Sigmoid colon (tissue), 6 donors: ENCODE measurements at regions not wholly inside any gene's neighbourhood (a gene's known extent, or its start where the extent isn't known, plus 50 kb on each side); places are given as distances from the start of the nearest gene placed in this dataset.

Experiments
- DNase-seq: peaks from one replicate; pipeline ENCODE4 v3.0.0-alpha.2; 2019
- H3K27ac ChIP-seq, 4 donors: fragments of 200-600 bp; sonication (generic); one replicate each; pipeline ENCODE4 v1.5.1; 2016 to 2019; ENCODE audit warnings: mild to moderate bottlenecking in 1 of 4
- H3K27me3 ChIP-seq, 3 donors: fragments of 200-600 bp; sonication (generic); one replicate each; pipeline ENCODE4 v1.5.1; 2019; ENCODE audit warnings: mild to moderate bottlenecking in 1 of 3
- H3K36me3 ChIP-seq, 4 donors: fragments of 200-600 bp; sonication (generic); one replicate each; pipeline ENCODE4 v1.5.1; 2016 to 2019
- H3K4me1 ChIP-seq, 4 donors: fragments of 200-600 bp; sonication (generic); one replicate each; pipeline ENCODE4 v1.5.1; 2017 to 2019
- H3K4me3 ChIP-seq, 4 donors: fragments of 200-600 bp; sonication (generic); one replicate each; pipeline ENCODE4 v1.5.1; 2017 to 2019; ENCODE audit warnings: mild to moderate bottlenecking in 2 of 4, moderate library complexity in 1 of 4
- H3K9me3 ChIP-seq, 4 donors: fragments of 200-600 bp in 3 of 4; sonication (generic) in 3 of 4; one replicate each; pipeline versions ENCODE4 v1.5.1 to v1.6.1; 2013 to 2019
- CTCF ChIP-seq, 4 experiments: fragments of 450-650 bp in 3 of 4; fragments of 200-600 bp in 1 of 4; IDR thresholded peaks; one replicate each; pipeline ENCODE4 v1.5.1; 2016 to 2019; ENCODE audit warnings: antibody characterized with exemption in 4 of 4, mild to moderate bottlenecking in 3 of 4, moderate library complexity in 2 of 4
- EP300 ChIP-seq, 4 donors: sonication (generic); formaldehyde crosslinking; IDR thresholded peaks; one replicate each; pipeline ENCODE4 v1.6.1; 2017; ENCODE audit warnings: antibody characterized with exemption in 4 of 4
- POLR2A ChIP-seq, 2 donors: fragments of 450-650 bp; IDR thresholded peaks; one replicate each; pipeline ENCODE4 v1.6.1; 2016; ENCODE audit warnings: antibody characterized with exemption in 2 of 2, mild to moderate bottlenecking in 2 of 2, moderate library complexity in 2 of 2
- POLR2AphosphoS5 ChIP-seq, 4 donors: sonication (generic); formaldehyde crosslinking; IDR thresholded peaks; one replicate each; pipeline ENCODE4 v1.6.1; 2017; ENCODE audit warnings: antibody characterized with exemption in 4 of 4
- WGBS, 2 donors: extraction: QIAGEN DNeasy Blood & Tissue Kit; methylation state at CpG; one replicate each; pipeline ENCODE4 v1.1.7; 2013; 5-methylcytosine and 5-hydroxymethylcytosine counted together
- intact Hi-C: fragments of 100-400 bp; cut with DNase I; formaldehyde crosslinking; loops from one replicate; pipeline ENCODE4 v1.15.1; 2023
- donor health status: healthy with polysubstance abuse.
- donor health status: healthy.

- no peak for DNase-seq
- TF ChIP-seq CTCF (IDR thresholded peaks at IDR 0.05) = no peak
- TF ChIP-seq POLR2A (IDR thresholded peaks at IDR 0.05) = no peak
- no peak for TF ChIP-seq POLR2AphosphoS5 (IDR thresholded peaks at IDR 0.05)
- no peak for TF ChIP-seq EP300 (IDR thresholded peaks at IDR 0.05)
- H3K27me3 ChIP-seq = no peaks in the 10 kb centered on the region
- no peaks in the 10 kb centered on the region for H3K9me3 ChIP-seq
- WGBS, 2 donors = 33 to 58% methylated on average over 8 of the region's 8 CpGs
- intact Hi-C loops = no loop called here
- H3K4me1 ChIP-seq = peaks cover 0 to 6% (median 0%) of the 10 kb centered on the region in 4 donors
- no peak overlapping the region for H3K27ac ChIP-seq
- H3K4me3 ChIP-seq = no peak overlapping the region
- no peaks in the 10 kb centered on the region for H3K36me3 ChIP-seq
Measured at GRCh38 chr5:167167191-167167795, 1124.2 kb upstream of the WWC1 start.

GRCh38 chr5:167168971-167169370 is 1122.5 kb upstream of the WWC1 start:
- intact Hi-C loops = no loop called here
- H3K36me3 ChIP-seq = no peaks in the 10 kb centered on the region
- H3K9me3 ChIP-seq = no peaks in the 10 kb centered on the region
- no peak overlapping the region for H3K27ac ChIP-seq
- H3K27me3 ChIP-seq = no peaks in the 10 kb centered on the region
- no peak for TF ChIP-seq POLR2AphosphoS5 (IDR thresholded peaks at IDR 0.05)
- no peak for TF ChIP-seq POLR2A (IDR thresholded peaks at IDR 0.05)
- TF ChIP-seq CTCF (IDR thresholded peaks at IDR 0.05) = no peak
- TF ChIP-seq EP300 (IDR thresholded peaks at IDR 0.05) = no peak
- no peak overlapping the region for H3K4me3 ChIP-seq
- DNase-seq = no peak
- WGBS, 2 donors = 69 to 83% methylated on average over 6 of the region's 6 CpGs
- peaks cover 0 to 6% (median 0%) of the 10 kb centered on the region in 4 donors for H3K4me1 ChIP-seq

- TF ChIP-seq EP300 (IDR thresholded peaks at IDR 0.05) = no peak
- TF ChIP-seq POLR2A (IDR thresholded peaks at IDR 0.05) = no peak
- TF ChIP-seq CTCF (IDR thresholded peaks at IDR 0.05) = no peak
- no peak for TF ChIP-seq POLR2AphosphoS5 (IDR thresholded peaks at IDR 0.05)
- H3K4me3 ChIP-seq = no peak overlapping the region
Measured at GRCh38 chr5:167171056-167171455, 1120.4 kb upstream of the WWC1 start.

GRCh38 chr5:167177736-167178135 is 1113.7 kb upstream of the WWC1 start:
- Histone ChIP-seq H3K36me3 (no peaks in the 10 kb centered on the region), H3K27me3 (no peaks in the 10 kb centered on the region), H3K4me1 (no peaks in the 10 kb centered on the region), H3K4me3 (no peak overlapping the region), H3K27ac (no peak overlapping the region), H3K9me3 (no peaks in the 10 kb centered on the region)
- 82 to 84% methylated on average over 4 of the region's 4 CpGs for WGBS, 2 donors
- no peak for DNase-seq
- TF ChIP-seq CTCF (IDR thresholded peaks at IDR 0.05) (no peak), EP300 (IDR thresholded peaks at IDR 0.05) (no peak), POLR2AphosphoS5 (IDR thresholded peaks at IDR 0.05) (no peak), POLR2A (IDR thresholded peaks at IDR 0.05) (no peak)
- intact Hi-C loops = no loop called here

More at GRCh38 chr5:167171056-167171455, 1120.4 kb upstream of the WWC1 start:
- Histone ChIP-seq H3K36me3 (no peaks in the 10 kb centered on the region), H3K4me1 (peaks cover 0 to 6% (median 0%) of the 10 kb centered on the region in 4 donors), H3K27me3 (no peaks in the 10 kb centered on the region), H3K9me3 (no peaks in the 10 kb centered on the region), H3K27ac (no peak overlapping the region)
- no peak for DNase-seq
- 50 to 82% methylated on average over 3 of the region's 3 CpGs for WGBS, 2 donors
- intact Hi-C loops = no loop called here

GRCh38 chr5:167180906-167181305 is 1110.5 kb upstream of the WWC1 start:
- 83 to 91% methylated on average over 7 of the region's 7 CpGs for WGBS, 2 donors
- intact Hi-C loops = no loop called here
- no peak overlapping the region for H3K27ac ChIP-seq
- H3K9me3 ChIP-seq = no peaks in the 10 kb centered on the region
- no peak for DNase-seq
- H3K4me1 ChIP-seq = peaks cover 0 to 3% (median 0%) of the 10 kb centered on the region in 4 donors
- no peaks in the 10 kb centered on the region for H3K36me3 ChIP-seq
- H3K27me3 ChIP-seq = no peaks in the 10 kb centered on the region
- no peak overlapping the region for H3K4me3 ChIP-seq
- TF ChIP-seq EP300 (IDR thresholded peaks at IDR 0.05) = no peak
- TF ChIP-seq POLR2A (IDR thresholded peaks at IDR 0.05) = no peak
- no peak for TF ChIP-seq POLR2AphosphoS5 (IDR thresholded peaks at IDR 0.05)
- TF ChIP-seq CTCF (IDR thresholded peaks at IDR 0.05) = no peak
